ENCODE measurements at regions not wholly inside any gene's neighbourhood (a gene's known extent, or its start where the extent isn't known, plus 50 kb on each side); places are given as distances from the start of the nearest gene placed in this dataset.
"Not testable (repeated sequence)": the region's sequence is repeated elsewhere in the genome, so short reads cannot be mapped to it uniquely, and the experiment has no call there.

DNA sequence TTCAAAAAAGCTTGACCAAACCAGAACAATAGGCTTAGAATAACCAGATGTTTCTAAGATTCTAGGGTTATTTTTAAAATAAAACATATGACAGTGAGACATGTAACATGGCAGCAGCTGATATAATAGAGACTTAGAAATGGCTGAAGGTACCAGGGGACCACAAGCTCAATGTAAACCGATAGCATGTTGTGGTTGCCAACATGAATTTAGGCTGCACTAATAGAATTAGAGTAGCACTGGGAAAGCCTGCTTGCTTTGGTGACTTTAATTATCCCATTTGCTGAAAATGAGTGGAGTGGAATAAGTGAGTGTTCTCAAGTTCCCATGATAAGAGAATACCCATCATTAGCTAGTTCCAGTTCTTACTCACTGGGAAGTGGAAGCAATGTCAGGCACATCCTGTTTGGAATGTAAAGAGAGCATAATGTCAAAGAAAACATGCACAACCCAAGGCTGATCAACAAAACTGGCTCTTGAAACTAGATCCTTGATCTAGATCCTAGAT lies 621.2 kb upstream of the CDH5 start:
- no peak for DNase-seq

DNA sequence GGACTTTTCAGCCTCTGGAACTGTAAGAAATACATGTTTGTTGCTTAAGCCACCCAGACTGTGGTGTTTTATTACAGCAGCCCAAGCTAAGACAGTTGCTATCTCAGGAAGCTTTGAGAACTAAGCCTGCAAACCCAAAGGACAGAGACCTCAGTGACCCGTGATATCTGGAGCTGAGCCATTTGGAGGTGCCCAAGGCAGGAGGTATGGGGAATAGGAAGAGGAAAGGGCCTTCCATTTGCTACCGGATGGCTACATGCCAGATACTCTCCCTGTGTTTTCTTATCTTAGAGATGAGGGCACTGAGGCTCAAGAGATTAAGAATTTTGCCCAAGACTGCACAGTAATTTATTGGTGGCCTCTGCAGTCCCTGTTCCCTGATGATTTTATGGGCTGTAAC lies 622.1 kb upstream of the CDH5 start:
- no peak for DNase-seq

DNA sequence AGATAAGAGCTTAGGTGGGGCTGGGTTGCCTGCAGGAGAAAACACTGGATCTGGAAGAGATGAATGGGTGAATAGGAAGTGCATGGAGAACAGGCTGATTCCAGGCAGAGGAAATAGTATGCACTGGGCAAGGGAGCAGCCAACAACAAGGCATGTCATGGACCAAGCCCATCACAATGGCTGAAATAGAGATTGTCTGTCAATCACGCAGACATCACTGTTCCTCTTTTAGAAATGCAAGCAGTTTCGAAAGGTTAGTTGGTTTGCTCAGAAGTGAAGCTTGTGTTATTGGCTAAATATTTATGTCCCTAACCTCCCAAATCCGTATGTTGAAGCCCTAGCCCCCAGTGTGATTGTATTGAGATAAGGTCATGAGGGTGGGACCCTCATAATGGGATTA lies 621.7 kb upstream of the CDH11 start:
- DNase-seq: no peak

GRCh38 chr16:65740711-65741110 lies 618.8 kb upstream of the CDH11 start:
- DNase-seq: no peak

- no peak for DNase-seq
Measured at GRCh38 chr16:65739518-65739917, 617.7 kb upstream of the CDH11 start.

DNA sequence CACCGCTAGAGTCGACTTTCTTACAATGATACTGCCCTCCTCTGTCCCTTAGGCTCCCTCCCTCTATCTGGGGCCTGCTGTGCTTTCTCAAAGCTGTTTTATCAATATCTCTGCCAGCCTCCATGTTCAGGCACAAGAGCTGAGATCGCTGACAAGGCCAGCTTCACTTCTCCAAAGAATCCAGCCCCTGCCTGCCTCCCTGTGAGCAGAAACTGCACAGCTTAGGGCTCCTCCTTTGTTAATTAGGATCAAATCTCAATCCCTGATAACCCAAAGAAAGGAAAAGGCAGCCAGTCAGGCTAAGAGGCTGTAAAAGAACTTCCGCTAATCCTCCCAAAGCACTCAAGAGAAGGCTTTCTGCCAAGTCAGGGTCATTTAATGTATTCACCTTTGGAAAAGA lies 616.0 kb upstream of the CDH11 start:
- DNase-seq: no peak

- DNase-seq: not testable (repeated sequence)
Measured at GRCh38 chr16:65735615-65736014, 613.8 kb upstream of the CDH11 start.

DNA sequence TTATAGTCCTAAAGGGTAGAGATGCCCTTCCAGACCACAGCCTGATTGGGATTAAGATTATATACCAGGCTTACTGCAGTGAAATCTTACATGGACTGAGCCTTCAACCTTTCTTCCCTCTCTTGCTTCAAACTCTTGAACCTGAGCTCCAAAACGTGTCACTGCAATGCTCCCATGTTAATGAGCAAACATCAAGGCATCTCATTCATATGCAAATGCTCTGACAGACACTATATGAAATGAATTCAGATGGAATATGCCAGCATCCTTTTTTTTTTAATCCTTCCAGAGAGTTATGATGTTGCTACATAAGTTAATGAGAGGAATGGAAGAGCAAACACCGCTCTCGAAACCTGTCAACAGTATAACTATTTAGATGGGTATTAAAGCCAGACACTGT lies 611.9 kb upstream of the CDH11 start:
- no peak for DNase-seq

DNA sequence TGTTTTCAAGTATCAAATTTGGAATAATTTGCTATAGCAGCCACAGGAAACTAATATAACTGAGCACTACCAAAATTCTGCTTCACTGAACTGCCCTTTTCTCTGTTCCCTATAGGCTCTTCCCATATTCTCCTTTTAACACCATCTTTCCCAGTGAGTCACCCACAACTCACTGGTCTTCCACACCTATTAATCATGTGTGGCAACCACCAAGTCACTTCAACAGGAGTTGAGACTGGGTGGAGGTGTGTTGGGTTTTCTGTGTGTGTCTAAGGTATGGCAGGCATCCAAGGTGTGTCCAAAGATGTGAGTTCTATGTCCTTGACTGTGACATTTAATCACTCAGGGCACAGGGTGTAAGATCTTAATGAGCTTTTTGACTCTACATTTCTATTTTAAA lies 610.0 kb upstream of the CDH11 start:
- no peak for DNase-seq

- DNase-seq: no peak
Measured at GRCh38 chr16:65728652-65729051, 606.8 kb upstream of the CDH11 start.

GRCh38 chr16:65728167-65728566 lies 606.3 kb upstream of the CDH11 start:
- DNase-seq: no peak

- no peak for DNase-seq
Measured at GRCh38 chr16:65727534-65728137, 605.8 kb upstream of the CDH11 start.

DNA sequence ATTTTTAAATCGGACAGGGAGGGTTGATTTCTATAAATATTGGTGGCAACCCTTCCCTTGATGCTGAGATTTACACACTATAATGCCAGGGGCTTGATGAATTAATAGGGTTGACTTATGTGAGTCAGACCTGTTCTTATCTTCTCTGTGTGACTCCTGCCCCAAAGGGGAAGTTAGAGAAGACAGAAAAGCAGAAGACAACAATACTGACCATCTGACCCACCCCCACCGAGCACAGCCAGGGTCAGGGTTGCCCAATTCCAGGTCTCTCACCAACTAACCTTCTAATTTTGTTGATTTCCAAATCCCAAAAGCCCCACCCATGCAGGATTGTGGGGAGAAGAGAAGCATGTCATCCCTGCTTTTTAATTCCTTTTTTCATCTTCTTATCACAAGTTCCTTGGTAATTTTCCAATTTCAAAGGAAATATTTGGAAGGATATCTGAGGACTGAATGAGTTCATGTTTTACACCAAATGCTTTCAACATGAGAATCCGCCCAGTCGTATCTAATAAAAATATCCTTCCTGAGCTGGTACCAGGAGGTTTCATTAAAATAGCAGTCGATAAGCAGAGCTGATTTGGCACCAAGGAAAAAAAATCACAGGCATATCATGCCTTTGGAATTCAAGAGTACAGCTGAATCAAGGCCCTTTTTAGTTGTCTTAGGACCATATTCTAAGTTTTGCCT lies 603.4 kb upstream of the CDH11 start:
- DNase-seq: no peak

- no peak for DNase-seq
Measured at GRCh38 chr16:65722429-65722828, 600.6 kb upstream of the CDH11 start.

DNA sequence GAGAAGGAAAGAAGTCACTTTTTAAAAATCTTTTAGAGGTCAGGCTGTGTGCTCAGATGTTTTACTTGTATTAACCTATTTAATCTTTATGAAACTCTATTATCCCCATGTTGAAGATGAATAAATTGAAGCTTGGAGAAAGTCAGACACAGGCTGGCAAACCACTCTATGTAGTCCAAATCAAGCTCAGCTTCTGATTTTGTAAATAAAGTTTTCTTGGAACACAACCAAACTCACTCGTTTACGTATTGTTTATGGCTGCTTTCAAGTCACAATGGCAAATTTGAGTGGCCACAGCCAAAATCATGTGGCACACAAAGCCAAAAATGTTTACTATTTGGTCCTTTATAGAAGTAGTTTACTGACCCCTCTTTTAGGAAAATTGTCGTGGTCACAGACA lies 596.0 kb upstream of the CDH11 start:
- DNase-seq: no peak

GRCh38 chr16:65716737-65717700 lies 595.2 kb upstream of the CDH11 start:
- DNase-seq: no peak

GRCh38 chr16:65713181-65713808 lies 591.4 kb upstream of the CDH11 start:
- no peak for DNase-seq

- no peak for DNase-seq
Measured at GRCh38 chr16:65710107-65710506, 588.2 kb upstream of the CDH11 start.

GRCh38 chr16:65704866-65705265 lies 583.0 kb upstream of the CDH11 start:
- DNase-seq: no peak

DNA sequence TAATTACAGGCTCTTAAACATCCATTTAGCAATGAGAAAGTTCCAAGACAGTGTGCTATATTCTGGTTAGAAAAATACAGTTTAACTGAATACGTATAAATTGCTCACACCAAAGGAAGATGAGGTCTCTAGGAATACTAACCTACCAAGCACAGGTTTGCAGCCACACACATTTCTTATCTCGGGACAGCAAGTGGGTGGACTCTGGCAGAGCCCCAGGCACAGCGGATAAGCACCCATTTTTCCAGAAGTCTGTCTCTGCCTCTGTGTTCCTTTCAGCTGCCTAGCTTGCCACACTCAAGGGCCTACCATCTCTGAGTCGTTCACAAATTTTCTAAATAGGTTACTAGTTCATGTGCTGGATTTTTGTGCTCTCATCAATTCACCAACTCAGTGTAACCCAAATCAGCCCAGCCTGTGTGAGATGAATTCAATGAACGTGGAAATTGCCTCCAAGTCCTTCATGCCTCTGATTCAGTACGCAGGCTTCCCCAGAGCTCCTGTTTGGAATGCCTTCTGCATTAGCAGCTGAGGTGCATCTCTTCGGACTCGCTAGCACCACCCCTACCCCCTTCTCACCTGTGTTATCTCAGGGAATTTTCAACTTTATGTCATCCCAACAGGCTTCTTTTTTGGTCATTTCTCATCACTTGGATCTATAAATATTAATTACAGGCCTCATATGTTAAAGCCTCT lies 581.0 kb upstream of the CDH11 start:
- no peak for DNase-seq

GRCh38 chr16:65700596-65700995 lies 578.7 kb upstream of the CDH11 start:
- DNase-seq: no peak

GRCh38 chr16:65698791-65699321 lies 577.0 kb upstream of the CDH11 start:
- no peak for DNase-seq
